ENCODE measurements at regions not wholly inside any gene's neighbourhood (a gene's known extent, or its start where the extent isn't known, plus 50 kb on each side); places are given as distances from the start of the nearest gene placed in this dataset.

- TF ChIP-seq CTCF (IDR thresholded peaks at IDR 0.05) = no peak
- TF ChIP-seq POLR2AphosphoS5 (IDR thresholded peaks at IDR 0.05) = no peak
Observed at GRCh38 chr10:118484152-118484871, 111.1 kb downstream of the PRLHR start.

Data from suprapubic skin (tissue), 3 donors.